Coronary artery (tissue), 2 donors: ENCODE measurements at regions not wholly inside any gene's neighbourhood (a gene's known extent, or its start where the extent isn't known, plus 50 kb on each side); places are given as distances from the start of the nearest gene placed in this dataset.
"Not testable (repeated sequence)": the region's sequence is repeated elsewhere in the genome, so short reads cannot be mapped to it uniquely, and the experiment has no call there.

Experiments used
- DNase-seq: peaks from one replicate; pipeline ENCODE4 v3.0.0-alpha.2; 2017; ENCODE audit warnings: low spot score
- H3K27ac ChIP-seq, 2 donors: fragments of 200-600 bp; sonication (generic); one replicate each; pipeline ENCODE4 v1.5.1; 2016 to 2019
- H3K4me3 ChIP-seq: fragments of 200-600 bp; sonication (generic); 2 replicates; pipeline ENCODE4 v1.5.1; 2016; ENCODE audit warnings: mild to moderate bottlenecking, moderate library complexity
- TF ChIP-seq, protein P1 (sequence below): fragments of 200-600 bp; sonication (generic); IDR thresholded peaks from one replicate; pipeline ENCODE4 v1.5.1; 2019; ENCODE audit warnings: antibody characterized with exemption

DNA sequence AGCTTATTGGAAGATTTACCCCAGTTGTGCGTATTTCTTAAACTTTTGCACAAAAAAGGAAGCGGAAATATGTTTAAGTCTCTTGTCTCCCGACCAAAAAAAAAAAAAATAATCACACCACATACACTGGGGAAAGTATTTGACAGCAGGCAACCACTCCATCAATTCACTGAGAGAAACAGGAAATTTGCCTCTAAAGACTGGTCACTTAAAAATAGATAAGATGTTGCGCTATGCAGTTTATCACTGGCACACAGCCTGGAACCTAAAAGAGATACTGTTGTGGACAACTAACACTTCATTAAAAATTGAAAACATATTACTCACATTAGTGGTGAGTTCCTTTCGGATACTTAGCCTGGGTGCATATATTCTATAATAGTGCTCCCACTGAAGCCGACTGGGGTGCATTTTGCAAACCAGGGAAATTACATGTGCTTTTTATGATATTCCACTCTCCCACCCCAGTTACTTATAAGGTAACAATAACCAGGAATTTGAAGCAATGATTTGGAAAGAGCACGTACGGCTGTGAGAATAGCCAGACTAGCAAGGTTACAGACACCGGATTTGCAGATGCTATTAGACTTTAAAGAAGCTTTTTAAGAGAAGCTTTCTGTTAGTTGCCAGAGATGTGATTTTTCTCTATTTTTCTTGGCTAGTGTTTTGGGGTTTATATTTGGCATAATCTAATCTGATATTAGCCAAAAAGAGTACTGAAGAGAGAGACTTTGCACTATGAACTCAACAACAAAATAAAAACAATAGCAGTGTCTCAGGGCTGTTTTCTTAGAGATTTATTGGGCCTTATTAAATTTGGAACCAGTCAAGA is 311.5 kb downstream of the NOVA1 start:
- H3K27ac ChIP-seq, result no peak overlapping the region
- DNase-seq, result no peak
- TF ChIP-seq, protein P1, sequence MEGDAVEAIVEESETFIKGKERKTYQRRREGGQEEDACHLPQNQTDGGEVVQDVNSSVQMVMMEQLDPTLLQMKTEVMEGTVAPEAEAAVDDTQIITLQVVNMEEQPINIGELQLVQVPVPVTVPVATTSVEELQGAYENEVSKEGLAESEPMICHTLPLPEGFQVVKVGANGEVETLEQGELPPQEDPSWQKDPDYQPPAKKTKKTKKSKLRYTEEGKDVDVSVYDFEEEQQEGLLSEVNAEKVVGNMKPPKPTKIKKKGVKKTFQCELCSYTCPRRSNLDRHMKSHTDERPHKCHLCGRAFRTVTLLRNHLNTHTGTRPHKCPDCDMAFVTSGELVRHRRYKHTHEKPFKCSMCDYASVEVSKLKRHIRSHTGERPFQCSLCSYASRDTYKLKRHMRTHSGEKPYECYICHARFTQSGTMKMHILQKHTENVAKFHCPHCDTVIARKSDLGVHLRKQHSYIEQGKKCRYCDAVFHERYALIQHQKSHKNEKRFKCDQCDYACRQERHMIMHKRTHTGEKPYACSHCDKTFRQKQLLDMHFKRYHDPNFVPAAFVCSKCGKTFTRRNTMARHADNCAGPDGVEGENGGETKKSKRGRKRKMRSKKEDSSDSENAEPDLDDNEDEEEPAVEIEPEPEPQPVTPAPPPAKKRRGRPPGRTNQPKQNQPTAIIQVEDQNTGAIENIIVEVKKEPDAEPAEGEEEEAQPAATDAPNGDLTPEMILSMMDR, result no peak
- H3K4me3 ChIP-seq, result no peak overlapping the region

DNA sequence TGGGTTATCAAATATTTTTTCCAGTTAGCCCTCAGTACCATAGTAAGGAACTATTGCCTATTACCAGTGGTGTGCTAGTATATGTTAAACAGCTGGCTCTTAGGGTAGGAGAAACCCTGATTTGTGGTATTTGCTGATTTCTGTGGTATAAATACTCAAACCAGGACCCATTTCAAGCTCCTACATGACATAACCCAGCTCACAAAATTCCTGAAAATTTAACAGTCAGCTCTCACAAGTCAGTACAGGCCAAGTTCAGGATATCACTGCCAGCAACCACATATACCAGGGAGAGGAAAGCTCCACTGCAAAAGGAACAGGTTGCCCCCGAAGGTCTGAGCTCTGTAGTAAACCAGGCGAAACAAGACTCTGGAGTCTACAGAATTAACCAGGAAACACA is 315.3 kb downstream of the NOVA1 start:
- TF ChIP-seq, protein P1, result no peak
- Histone ChIP-seq H3K4me3 (no peak overlapping the region), H3K27ac (no peak overlapping the region)
- DNase-seq, result no peak

DNA sequence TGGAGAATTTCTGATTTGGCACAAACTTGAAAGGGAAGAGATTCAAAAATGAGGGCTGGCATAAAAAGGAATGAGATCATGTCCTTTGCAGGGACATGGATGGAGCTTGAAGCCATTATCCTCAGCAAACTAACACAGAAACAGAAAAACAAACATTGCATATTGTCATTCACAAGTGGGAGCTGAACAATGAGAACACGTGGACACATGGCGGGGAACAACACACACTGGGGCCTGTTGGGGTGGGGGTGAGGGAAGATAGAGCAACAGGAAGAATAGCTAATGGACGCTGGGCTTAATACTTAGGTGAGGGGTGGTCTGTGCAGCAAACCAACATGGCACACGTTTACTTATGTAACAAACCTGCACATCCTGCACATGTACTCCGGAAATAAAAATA is 315.8 kb downstream of the NOVA1 start:
- DNase-seq, result not testable (repeated sequence)

DNA sequence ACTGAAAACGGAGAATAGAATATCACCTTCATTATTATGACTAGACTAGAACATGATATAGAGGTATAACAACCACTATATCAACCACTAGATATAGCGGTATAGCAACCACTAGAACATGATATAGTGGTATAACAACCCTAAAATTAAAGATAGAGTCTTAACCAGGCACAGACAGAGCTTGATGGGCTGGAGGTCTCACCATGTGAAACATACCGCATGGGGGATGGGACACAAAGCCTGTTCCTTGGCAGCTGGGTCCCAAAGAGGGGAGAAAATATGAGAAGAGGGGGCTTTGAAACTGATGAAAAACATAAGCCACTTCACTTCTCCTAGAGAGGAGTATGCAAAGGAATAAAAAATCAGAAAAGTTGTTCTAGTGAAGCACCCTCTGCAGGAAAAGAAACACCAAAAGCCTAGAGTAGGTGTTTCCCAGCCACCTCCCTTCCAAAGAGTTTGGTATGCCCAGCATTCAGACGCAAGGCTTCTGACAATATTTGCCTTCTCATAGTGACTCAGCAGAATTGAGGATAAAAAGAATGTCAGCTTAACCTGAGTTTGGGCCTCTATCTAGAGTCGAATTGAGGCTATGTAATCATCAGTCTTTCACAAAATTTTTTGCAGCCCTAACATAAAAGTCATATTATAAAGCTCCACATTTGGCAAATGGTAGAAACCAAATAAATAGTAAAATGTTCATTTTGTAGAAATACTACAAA is 316.4 kb downstream of the NOVA1 start:
- Histone ChIP-seq H3K27ac (no peak overlapping the region), H3K4me3 (no peak overlapping the region)
- TF ChIP-seq, protein P1, result no peak
- no peak for DNase-seq

More for the DNA sequence above, 315.8 kb downstream of the NOVA1 start:
- not testable (repeated sequence) for H3K27ac ChIP-seq, H3K4me3 ChIP-seq

DNA sequence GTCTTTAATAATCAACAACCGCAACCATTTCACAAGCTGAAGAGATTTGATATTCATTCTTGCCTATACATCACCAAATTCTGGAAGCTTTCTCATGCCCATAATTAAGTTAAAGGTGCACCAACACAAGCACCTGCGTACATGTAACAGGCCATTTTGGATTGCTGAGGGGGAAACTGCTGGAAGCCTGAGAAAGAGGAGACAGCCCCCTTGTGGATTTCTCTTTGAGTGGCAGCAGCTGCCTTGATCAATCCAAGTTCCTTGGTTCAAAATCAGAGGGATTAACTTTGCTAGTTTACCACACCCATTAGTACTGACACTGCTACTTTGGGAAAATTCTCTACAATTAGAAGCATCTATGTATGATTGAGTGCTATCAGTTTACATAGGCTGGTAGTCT is 321.1 kb downstream of the NOVA1 start:
- Histone ChIP-seq H3K27ac (no peak overlapping the region), H3K4me3 (no peak overlapping the region)
- no peak for DNase-seq
- TF ChIP-seq, protein P1, result no peak

DNA sequence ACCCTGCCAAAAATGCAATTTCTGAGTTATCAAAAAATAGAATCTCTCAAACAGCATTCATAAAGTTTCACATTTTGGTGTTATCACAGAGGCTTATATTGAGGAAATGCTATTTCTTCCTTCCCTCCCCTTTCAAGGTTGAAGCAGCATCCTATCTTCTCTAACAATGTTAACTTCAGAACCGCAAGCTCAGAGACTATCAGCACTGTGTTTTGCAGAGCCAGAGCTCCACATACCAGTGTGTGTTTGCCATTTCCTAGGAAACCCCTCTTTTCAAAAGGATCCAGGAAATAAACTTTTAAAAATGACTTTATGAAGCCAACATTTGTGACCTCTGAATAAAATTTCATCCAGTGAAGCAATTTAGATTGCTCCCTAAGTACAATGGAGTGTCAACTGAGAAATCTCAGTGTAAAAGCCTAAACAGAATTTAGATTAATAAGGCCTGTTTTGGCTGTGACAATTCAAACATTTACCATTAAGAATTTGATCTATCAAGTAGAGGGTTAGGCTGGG is 332.6 kb downstream of the NOVA1 start:
- TF ChIP-seq, protein P1, result no peak
- Histone ChIP-seq H3K4me3 (no peak overlapping the region), H3K27ac (no peak overlapping the region)
- no peak for DNase-seq

DNA sequence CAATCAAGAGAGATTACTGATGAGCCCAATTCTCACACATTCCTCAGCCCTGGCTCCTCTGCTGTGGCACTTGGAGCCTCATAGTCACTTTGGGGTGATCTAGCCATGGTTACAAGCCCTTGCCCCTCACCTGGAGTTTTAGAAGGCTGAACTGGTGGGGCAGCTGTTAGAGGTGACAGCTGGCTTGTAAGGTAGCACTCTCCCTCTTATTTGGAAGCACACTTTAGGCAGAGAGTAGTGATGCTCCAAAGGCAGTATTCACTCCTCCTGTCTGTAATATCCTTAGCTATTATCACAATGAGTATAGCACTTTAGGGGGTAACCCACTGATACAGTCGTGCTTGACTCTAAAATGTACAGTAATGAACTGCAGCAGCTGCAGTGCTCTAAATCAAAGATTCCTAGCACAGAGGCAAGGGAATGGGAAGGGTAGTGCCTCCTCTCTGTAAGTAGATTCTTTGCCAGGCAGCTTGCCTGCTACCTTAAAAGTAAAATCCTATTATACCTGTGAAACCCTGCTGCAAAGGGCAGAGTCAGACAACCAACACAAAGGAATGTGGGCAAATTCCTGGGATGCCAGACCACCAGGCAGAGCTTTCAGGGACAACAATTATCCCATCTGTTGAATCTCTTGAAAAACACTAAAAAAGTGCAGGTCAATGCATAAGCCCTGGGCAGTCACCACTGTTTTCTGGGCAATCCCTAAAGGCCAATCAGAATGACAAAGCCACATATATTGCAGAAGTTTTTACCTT is 336.3 kb downstream of the NOVA1 start:
- DNase-seq, result no peak
- TF ChIP-seq, protein P1, result no peak

More for the DNA sequence above, 336.3 kb downstream of the NOVA1 start:
- H3K4me3 ChIP-seq, result no peak overlapping the region
- no peak overlapping the region for H3K27ac ChIP-seq
